GM21381 (cell line): ENCODE measurements at regions not wholly inside any gene's neighbourhood (a gene's known extent, or its start where the extent isn't known, plus 50 kb on each side); places are given as distances from the start of the nearest gene placed in this dataset.

Experiments used
- ATAC-seq: cut with Tn5 transposase; IDR thresholded peaks from one replicate; pipeline ENCODE4 v1.9.1; 2021; ENCODE audit warnings: mild to moderate bottlenecking, moderate library complexity; ENCODE audit not compliant: unreplicated experiment

DNA sequence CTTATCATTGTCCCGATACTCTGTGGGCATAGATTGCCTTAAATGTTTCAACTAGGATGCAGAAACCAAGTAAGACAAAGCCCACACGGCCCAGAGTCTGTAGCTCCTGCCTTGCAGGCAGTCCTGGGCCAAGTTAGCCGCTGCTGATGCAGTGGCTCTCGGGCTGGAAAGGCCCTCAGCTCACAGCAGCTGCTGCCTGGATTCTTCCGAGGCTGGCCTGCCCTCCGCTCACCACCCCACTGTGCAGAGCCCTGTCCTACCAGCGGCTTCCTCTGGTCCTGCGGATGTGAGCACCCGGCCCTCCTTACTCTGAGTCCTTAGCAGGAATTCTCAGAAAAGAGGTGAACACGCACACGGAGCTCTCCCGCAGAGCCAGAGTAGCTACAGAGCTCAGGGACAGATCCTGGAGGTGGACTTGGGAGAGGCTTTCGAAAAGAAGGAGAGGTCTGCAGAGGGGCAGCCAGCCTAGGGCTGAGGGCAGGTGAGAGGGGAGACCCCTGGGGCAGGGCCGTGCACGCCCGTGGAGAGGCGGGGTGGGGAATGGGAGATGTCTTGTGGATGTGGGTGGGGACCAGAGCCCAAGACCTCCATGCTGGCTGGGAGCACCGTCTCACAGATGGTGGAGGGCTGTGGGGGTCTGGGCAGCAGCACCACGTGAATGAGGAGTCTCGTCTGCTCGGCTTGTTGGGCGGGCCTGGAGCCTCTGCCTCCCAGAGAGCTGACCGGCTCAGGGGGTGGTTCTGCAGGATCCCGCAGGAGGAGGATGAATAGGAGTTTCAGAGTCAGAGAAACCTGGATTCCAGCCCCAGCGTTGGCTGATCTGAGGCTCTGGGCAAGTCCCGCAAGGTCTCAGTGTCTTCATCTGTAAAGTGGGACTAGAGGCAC, 117.4 kb upstream of the B3GAT1 start:
- ATAC-seq, result no peak

DNA sequence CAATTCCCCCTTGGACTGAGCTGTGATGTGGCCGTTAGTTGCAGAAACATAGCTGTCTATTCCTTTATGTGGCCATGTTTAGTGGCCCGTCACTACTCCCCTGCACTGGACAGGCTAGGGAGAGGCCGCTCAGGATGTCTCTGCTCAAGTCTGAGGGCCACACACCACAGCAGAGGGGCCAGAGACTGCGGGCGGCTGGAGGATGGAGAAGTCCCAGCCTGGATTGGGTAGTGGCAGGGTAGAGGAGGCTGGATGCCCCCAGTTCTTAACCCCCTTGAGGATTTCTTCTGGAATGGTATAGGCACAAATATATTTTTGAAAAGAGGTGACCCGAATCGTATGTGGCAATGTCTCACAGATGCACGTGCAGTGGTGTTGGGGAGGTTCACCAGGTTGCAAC, 116.4 kb upstream of the B3GAT1 start:
- ATAC-seq, result no peak

DNA sequence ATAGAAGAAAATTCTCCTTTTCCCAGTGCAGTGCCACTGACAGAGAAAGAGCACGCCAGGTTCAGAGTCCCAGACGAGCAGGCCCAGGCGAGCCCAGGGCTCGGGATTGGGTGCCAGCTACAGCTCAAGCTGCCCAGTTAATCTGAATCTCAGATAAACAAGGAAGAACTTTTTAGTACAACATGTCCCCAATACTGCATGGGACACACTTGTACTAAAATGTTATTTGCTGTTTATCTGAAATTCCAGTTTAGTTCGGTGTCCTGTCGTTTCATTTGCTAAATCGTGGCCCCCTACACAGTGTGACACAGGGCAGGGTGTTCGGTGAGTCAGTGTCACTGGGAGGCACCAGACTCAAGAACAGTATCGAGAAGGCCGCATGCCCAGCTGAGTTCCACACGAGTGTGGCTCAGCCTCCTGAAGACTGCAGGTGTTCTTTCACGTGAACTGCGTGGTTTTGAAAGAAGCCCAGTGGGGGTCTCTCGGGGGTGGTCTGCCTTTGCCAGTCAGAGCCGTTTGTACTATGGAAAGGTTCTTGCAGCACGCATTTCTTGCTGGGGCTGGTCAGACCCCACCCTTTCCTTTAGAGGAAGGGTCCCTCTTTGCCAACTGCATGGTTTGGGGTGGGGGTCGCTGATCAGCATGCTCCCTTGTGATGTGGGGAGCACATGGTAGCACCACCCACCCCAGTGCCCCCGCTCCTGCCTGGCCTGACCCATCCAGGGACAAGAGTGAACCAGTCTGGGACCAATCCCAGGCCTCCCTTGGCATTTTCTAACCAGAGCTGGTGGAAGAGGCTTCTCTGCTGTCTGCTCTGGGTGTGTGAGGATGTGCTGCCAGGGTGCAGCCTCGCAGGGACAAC, 115.6 kb upstream of the B3GAT1 start:
- no peak for ATAC-seq

DNA sequence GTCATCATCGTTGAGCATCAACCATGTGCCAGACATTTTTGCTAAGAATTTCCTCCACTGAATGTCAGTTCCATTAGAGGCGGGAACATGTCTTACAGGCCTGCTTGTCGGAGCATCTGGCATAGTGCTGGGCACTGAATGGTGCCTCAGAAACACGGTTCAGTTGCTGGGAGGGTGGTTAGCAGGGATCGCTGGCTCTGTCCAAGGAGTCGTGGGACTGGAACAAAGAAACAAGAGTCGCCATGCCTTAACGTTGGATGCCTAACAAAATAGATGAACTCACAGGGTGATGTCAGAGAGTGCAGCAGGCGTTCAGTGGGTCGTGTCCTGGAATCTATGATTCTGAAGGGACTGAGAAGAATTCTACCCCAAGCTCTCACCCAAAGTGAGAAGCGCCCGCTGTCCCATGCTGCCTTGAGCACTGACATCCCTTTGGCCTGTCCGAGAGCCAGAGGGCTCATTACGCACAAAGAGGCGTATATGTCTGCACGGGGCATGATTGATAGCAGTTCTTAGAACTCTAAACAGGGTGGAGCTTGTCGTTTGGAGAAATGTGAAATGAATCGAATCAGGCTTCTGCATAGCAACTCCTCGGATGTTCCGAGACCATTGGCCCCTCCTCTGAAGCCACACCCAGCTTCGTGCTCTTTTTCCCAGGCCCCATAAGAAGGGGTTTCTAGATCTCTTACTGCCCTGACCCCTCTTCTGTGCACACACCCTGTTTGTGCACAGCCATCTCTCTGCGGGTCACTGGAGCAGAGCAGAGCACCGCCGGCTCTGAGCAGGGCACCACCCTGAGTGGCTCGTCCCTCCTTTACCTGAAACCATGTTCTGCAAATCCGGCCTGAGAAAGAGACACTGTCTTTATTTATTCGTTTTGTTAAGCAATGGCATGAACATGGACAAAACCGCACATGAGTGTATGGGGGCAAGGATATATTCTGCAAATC, 113.1 kb upstream of the B3GAT1 start:
- ATAC-seq, result no peak

DNA sequence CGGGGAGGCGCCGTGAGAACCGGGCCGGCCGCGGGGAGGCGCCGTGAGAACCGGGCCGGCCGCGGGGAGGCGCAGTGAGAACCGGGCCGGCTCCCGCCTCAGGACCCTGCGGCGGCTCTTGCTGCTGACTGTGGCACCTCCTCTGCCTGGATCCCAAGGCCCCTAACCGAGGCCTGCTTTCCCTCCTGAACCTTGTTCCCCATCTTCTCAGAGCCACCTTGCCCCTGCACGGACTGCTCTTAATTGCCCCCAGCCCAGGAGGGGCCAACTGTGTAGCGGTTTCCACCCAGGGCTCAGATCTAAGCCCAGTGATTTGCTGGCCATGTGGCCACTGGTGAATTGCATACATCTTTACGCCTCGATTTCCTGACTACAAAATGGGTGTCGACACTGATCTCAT, 112.2 kb upstream of the B3GAT1 start:
- ATAC-seq, result no peak

DNA sequence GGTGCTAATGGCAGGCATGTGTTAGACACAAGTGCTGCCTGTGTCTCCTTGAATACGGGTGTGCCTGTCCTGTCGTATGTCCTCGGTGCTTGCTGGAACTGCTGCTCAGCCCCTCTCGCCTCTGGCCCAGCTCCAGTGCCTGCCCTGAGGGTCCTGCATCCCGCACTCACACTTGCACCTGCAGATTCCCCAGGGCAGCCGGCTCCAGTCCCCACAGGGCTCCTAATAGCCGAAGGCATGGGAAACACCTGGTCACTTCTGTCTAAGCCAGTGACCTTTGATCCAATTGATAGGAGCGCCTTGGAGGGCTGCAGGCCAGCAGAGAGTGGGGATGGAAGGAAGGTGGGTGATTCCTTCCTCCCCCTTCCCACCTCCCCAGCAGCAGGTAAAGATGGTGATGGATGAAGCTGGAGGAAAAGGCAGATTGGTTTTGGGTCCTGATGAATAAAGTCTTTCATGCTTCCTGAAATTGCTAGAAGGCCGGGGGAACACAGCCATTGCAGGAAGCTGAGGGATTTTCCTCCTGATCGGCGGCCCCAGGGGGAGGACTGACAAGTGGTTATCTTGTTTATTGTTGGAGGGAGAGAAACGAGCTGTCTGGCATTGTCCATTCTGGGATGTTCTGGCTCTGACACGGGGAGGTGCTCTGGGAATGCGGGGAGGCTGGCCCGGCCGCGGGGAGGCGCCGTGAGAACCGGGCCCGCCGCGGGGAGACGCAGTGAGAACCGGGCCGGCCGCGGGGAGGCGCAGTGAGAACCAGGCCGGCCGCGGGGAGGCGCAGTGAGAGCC, 110.9 kb upstream of the B3GAT1 start:
- no peak for ATAC-seq

DNA sequence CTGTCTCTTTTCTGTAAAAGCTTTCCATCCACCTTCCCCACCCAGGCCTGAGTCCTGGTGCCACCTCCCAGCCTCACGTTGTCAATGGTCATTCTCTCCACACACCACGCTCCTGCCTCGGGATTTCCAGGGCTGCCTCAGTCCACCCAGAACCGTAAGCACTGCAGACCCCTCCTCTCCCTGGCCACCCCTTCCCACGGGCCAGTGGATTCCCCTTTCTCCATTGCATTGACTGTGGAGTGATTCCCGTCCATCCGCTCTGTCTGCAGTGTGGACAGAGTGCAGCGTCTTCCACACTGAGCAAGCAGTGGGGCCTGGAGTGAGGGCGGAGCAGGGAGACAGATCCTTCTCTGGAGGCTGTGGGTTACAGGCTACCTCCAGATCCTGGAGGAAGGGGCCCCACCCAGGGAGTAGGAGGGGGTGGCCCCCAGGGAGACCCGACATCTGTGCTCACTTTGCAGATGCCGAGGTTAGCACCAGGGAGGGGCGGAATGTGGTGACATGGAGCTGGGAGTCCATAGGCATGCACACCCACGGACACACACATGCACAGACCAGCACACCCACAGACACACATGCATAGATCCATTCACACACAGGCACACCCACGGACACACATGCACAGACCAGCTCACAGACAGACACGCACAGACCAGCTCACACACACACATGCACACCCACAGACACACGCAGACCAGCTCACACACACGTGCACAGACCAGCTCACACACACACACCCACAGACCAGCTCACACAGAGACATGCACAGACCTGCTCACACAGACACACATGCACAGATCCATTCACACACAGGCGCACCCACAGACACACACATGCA, 109.6 kb upstream of the B3GAT1 start:
- no peak for ATAC-seq

DNA sequence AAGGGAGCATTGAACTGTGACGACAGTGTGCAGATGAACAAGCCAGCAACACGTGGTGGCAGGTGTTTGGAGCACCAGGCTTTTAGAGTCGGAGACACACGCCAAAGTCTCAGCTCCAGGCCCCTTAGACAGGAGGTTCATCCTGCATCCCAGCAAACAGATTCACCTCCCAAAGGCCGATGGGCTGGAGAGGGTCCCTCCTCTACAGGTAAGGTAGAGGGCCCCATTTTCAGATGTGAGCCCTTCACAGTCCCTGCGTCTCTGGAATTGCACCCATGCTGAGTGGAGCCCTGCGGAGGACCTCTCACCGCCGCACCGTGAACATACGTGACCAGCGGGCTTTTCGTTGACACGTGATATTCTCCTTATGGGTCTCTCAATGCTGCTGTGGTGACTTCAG, 109.0 kb upstream of the B3GAT1 start:
- ATAC-seq, result no peak

DNA sequence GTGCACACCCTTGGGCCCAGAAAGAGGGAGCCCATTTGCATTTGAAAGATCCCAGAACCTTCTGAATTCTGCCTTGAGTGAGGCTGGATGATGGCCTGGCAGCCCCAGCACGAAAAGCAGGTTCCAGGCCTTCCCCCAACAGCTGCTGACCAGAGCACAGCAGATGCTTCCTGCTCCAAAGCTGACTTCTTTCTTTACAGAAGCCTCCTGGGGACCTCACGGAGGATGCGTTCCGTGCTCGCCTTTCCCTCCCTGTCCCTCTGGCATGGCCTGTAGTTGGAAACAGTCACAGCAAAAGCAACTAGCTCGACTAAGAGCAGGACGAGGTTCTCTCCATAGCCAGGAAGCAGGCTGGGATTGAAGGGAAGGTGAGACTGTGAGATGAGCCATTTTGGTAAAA, 107.7 kb upstream of the B3GAT1 start:
- no peak for ATAC-seq

DNA sequence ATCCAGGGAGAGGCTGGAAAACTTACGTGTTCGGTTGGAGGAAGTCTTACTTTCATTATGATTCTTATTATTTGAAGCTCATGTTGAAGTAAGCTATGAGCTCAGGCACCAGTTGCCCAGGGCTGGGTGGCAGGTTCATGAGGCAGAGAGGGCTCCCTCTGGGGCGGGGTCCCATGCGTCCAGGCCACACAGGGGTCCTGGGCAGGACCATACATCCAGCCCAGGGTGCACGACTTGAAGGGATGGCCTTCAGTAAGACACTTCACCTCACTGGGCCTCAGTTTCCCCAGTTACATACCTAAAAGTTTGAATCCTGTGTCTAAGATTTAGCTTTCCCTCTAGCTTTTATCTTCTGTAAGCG, 107.3 kb upstream of the B3GAT1 start:
- no peak for ATAC-seq

DNA sequence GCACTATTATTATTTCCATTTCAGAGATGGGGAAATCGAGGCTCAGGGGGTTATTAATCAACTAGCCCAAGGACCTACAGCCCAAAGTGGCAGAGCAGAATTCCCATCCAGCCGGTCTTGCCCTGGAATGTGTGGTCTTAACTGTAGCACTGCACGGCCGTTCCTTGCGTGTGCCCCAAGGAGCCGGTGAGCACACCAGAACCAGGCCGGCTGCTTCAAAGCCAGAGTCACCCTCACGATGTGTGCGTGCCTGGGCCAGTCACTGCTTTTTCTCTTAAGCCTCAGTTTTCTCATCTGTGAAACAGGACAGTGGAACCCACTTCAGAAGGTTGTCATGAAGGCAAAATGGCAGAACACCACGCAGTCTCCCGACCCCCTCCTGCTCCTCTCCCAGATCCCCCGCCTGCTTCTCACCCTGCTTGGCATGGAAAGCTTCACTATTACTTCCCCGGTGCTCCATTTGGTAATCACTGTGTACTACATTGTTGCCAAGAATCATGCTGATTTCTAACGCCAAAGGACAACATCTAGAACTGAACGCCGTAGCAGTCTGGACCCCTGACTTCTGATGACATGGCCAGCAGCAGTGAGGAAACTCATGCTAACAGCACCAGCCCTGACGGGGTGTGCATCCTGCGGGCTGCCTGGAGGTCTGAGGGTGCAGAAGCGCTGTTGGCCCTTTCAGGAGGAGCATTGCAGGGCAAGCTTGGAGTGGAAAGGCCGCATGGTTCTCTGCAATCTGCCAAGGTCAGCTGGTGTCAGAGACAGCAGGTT, 106.8 kb upstream of the B3GAT1 start:
- ATAC-seq, result no peak

DNA sequence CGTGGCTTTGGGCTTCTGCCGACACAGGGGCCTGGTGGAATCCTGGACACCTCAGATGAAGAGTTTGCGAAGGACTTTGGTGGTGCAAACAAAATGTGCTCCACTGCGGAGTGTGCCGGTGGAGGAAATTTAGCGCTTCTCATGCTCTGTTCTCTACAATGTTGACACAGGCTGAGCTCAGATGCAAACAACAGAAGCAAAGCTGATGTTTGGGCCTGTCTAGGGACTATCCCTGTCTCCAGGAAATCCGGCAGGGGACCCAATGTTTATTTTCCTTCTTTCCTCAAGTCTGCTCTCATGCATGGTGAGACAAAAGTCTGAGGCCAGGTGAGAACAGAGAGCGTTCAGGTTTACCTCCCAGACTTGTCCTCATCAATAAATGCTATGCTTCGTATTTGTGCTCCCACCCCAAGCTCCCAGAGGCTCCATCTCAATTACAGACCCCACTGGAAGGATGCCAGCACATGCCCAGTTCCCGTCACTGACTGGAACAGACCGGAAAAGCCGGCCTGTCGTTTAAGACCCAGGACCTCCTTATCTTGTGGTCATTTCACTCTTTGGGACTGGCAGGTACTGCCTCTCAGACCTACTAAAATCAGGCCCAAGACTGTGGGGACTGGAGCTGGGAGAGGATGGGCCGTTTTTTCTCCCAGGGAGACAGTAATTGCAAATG, 105.7 kb upstream of the B3GAT1 start:
- ATAC-seq, result no peak

DNA sequence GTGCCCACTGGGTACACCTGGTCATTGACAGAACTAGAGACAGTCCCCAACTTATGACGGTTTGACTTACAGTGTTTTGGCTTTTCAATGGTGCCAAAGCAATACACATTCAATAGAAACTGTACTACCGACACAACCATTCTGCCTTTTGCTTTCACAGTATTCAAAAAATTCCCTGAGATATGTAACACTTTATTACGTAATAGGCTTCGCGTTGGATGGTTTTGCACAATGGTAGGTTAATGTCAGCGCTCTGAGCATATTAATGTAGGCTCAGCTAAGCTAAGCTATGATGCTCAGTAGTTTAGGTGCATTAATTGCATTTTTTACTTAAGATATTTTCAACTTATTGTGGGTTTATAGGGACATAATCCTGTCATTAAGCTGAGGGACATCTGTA, 105.1 kb upstream of the B3GAT1 start:
- no peak for ATAC-seq

DNA sequence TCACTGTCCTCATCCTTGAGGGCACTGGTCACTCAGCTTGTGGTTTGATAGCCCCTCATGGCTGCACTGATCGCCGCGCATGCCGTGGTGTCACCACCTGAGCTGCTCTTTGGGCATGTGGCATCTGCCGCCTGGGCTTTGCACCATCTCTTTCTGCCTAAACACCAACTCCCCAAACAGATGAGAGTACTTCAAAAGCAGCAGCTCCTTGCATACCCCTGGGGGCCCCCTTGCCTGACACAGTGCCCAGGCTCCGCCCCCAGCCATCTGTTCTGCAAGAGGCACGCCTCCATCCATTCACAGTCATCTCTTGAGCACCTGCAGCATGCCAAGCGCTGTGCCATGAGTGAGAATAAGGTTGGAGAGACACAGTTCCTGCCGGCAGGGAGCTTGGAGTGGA, 104.5 kb upstream of the B3GAT1 start:
- no peak for ATAC-seq

DNA sequence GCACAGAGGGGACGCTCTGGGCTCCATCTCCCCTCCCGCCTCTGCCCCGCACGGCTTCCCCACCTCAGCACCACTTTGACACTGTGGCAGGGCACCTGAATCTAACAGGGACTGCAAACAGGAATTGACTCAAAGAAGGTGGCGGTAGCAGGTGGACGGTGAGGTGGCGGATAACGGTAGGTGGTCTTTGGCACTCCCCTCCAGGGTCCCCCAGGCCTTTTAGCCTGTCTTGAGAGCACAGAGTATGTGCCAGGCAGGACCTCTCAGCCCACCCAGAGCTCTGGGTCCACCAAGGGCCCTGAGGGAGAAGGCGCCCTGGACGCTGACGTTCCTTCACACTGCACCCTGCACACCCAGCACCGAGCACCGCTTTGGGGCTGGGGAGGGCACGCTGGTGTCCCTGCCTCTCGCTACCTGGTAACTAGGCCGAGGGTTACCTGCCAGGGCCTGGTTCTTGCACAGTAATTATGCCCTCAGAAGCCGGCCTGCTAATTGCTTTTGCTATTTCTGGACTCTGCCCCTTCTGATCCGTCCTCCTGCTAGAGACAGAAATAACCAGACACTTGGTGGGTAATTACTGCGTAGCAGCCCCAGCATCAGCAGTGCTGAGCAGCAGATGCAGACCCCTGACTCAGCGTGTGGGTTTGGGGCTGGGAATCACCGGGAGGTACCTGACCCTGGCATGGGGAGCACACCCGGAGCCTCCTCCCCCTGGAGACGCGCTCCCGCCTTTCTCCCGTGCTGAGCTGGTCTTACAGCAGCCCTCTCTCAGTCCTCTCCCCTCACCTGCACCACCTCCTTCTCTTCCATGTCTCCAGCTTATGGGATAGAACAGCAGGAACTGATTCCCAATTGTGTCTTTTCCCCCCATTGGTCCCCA, 103.3 kb upstream of the B3GAT1 start:
- no peak for ATAC-seq

DNA sequence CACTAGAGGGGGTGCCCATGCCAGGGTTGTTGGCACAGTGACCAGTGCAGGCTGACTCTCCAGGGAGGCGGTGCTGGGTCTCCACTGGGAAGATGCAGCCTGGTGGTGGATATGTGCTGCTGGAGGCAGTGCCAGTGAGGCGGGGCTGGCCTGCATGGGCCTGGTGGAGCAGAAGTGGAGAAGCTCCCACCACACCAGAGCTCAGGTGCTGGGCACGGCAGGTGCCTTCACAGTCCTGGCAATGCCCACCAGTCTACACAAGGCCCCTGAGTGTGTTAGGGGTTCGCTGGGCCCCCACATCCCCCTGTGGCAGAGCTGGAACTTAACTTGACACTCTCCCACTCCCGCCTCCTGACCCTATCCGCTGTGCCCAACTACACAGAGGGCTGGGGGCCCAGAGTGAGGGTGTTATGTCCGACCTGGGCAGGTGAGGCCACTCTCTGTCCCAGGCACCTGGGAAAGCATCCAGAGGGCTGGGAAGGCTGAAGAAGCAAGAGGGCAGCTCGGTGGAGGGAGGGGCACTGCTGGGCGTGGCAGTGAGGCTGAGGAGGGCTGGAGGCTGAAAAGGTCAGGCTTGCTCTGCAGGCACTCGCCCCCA, 102.4 kb upstream of the B3GAT1 start:
- ATAC-seq, result no peak
